Naive thymus-derived CD4-positive, alpha-beta T cell (primary cell): ENCODE measurements at regions not wholly inside any gene's neighbourhood (a gene's known extent, or its start where the extent isn't known, plus 50 kb on each side); places are given as distances from the start of the nearest gene placed in this dataset.
"Not testable (repeated sequence)": the region's sequence is repeated elsewhere in the genome, so short reads cannot be mapped to it uniquely, and the experiment has no call there.

Experiments
- ATAC-seq: fragments of 150-1000 bp; cut with Tn5 transposase; 2 replicates; pipeline ENCODE4 v1.10.0; 2021; ENCODE audit warnings: mild to moderate bottlenecking, moderate library complexity
- CTCF ChIA-PET: fragments of 350-600 bp; sonication (Branson Sonifier 250); formaldehyde crosslinking; loops from one replicate; lab custom pipeline; 2021; ENCODE audit warnings: antibody characterized with exemption; lab: Charles Lee
- POLR2A ChIA-PET: fragments of 350-600 bp; sonication (Branson Sonifier 250); formaldehyde crosslinking; loops from one replicate; lab custom pipeline; 2021; ENCODE audit warnings: antibody characterized with exemption, inconsistent platforms; lab: Charles Lee
- DNase-seq, 9 donors: peaks; one replicate each; pipeline versions ENCODE4 v3.0.0 to v3.0.0-alpha.2; 2020 to 2022; ENCODE audit warnings: mixed read lengths in 1 of 9
- H3K27ac ChIP-seq: one replicate; pipeline ENCODE4 v1.7.0; 2013; ENCODE audit warnings: mild to moderate bottlenecking, low read depth, low read length, moderate library complexity
- H3K27me3 ChIP-seq, 2 donors: one replicate each; pipeline ENCODE4 v1.7.0; 2013; ENCODE audit warnings: low read length in 2 of 2, mild to moderate bottlenecking in 2 of 2, moderate library complexity in 2 of 2; ENCODE audit not compliant: control insufficient read depth in 2 of 2, insufficient read depth in 2 of 2
- H3K36me3 ChIP-seq, 3 experiments: 1 replicate in 2 of 3; 2 replicates in 1 of 3; pipeline ENCODE4 v1.7.0; 2013; ENCODE audit warnings: low read length in 3 of 3, mild to moderate bottlenecking in 3 of 3, moderate library complexity in 1 of 3; ENCODE audit not compliant: insufficient read depth in 3 of 3, control insufficient read depth in 2 of 3
- H3K4me1 ChIP-seq, 2 donors: one replicate each; pipeline ENCODE4 v1.7.0; 2013; ENCODE audit warnings: low read length in 2 of 2, mild to moderate bottlenecking in 2 of 2, moderate library complexity in 1 of 2; ENCODE audit not compliant: control insufficient read depth in 2 of 2, insufficient read depth in 2 of 2
- H3K4me3 ChIP-seq: 2 replicates; pipeline ENCODE4 v1.7.0; 2013; ENCODE audit warnings: mild to moderate bottlenecking, low read length
- H3K9me3 ChIP-seq, 3 experiments: 1 replicate in 2 of 3; 2 replicates in 1 of 3; pipeline ENCODE4 v1.7.0; 2013; ENCODE audit warnings: low read length in 3 of 3; ENCODE audit not compliant: control insufficient read depth in 2 of 3
- H3K27ac Mint-ChIP-seq, 9 donors: one replicate each; pipeline ENCODE4 v1.8.0; 2020 to 2022; ENCODE audit warnings: mixed read lengths in 9 of 9, mild to moderate bottlenecking in 8 of 9, moderate library complexity in 5 of 9, inconsistent platforms in 2 of 9
- H3K27me3 Mint-ChIP-seq, 5 donors: one replicate each; pipeline ENCODE4 v1.8.0; 2021 to 2022; ENCODE audit warnings: mixed read lengths in 5 of 5, mild to moderate bottlenecking in 1 of 5
- H3K36me3 Mint-ChIP-seq, 5 donors: one replicate each; pipeline ENCODE4 v1.8.0; 2020 to 2022; ENCODE audit warnings: mixed read lengths in 5 of 5, mild to moderate bottlenecking in 3 of 5, inconsistent platforms in 1 of 5
- H3K4me1 Mint-ChIP-seq, 7 donors: one replicate each; pipeline ENCODE4 v1.8.0; 2020 to 2022; ENCODE audit warnings: mixed read lengths in 7 of 7, mild to moderate bottlenecking in 3 of 7, inconsistent platforms in 1 of 7
- H3K4me3 Mint-ChIP-seq, 10 donors: one replicate each; pipeline ENCODE4 v1.8.0; 2020 to 2022; ENCODE audit warnings: mild to moderate bottlenecking in 10 of 10, mixed read lengths in 10 of 10, moderate library complexity in 6 of 10, inconsistent platforms in 2 of 10
- H3K9me3 Mint-ChIP-seq, 11 donors: one replicate each; pipeline ENCODE4 v1.8.0; 2020 to 2022; ENCODE audit warnings: mixed read lengths in 11 of 11, mild to moderate bottlenecking in 4 of 11, inconsistent platforms in 1 of 11, moderate library complexity in 1 of 11
- intact Hi-C, 2 donors: fragments of 100-400 bp; cut with micrococcal nuclease; formaldehyde crosslinking; loops; one replicate each; pipeline ENCODE4 v1.15.1; 2023

GRCh38 chr5:63401436-63402046 is 560.7 kb downstream of the HTR1A start:
- Histone ChIP-seq H3K27me3 (no peaks in the 10 kb centered on the region), H3K36me3 (no peaks in the 10 kb centered on the region), H3K27ac (no peak overlapping the region), H3K9me3 (no peaks in the 10 kb centered on the region), H3K4me1 (no peaks in the 10 kb centered on the region), H3K4me3 (no peak overlapping the region)
- ChIA-PET CTCF (no interaction called here), POLR2A (no interaction called here)
- no peak overlapping the region for H3K4me3 Mint-ChIP-seq
- H3K27me3 Mint-ChIP-seq = no peaks in the 10 kb centered on the region
- H3K4me1 Mint-ChIP-seq = no peaks in the 10 kb centered on the region
- no peaks in the 10 kb centered on the region for H3K36me3 Mint-ChIP-seq
- no peak overlapping the region for H3K27ac Mint-ChIP-seq
- peaks cover 0 to 11% (median 0%) of the 10 kb centered on the region in 11 donors for H3K9me3 Mint-ChIP-seq
- DNase-seq (peak in 1 of 9 donors; percentile 21), ATAC-seq (no peak)
- intact Hi-C loops = loop anchor here in 1 of 2 donors (10.0 kb wide), 1 partner anchor 1383 kb away; no protein-coding TSS in a partner anchor

DNA sequence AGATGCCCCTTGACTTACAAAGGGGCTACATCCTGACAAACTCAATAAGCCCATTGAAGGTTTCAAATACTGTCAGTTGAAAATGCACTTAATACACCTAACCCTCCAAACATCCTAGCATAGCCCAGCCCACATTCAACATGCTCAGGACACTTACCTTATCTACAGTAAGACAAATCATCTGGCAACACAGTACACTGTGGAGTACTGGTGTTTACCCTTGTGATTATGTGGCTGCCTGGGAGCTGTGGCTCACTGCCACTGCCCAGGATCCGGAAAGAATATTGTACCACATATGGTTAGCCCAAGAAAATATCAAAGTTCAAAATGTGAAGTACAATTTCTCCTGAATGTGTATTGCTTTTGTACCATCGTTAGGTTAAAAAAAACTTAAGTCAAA is 562.2 kb downstream of the HTR1A start:
- ATAC-seq = no peak
- H3K4me1 Mint-ChIP-seq = no peaks in the 10 kb centered on the region
- intact Hi-C loops = loop anchor here in 1 of 2 donors (10.0 kb wide), 1 partner anchor 1385 kb away; no protein-coding TSS in a partner anchor
- H3K27me3 ChIP-seq = no peaks in the 10 kb centered on the region
- ChIA-PET CTCF (no interaction called here), POLR2A (no interaction called here)
- no peaks in the 10 kb centered on the region for H3K4me1 ChIP-seq
- no peak overlapping the region for H3K4me3 Mint-ChIP-seq
- H3K9me3 ChIP-seq = no peaks in the 10 kb centered on the region
- DNase-seq = no peak
- H3K36me3 ChIP-seq = no peaks in the 10 kb centered on the region
- no peaks in the 10 kb centered on the region for H3K36me3 Mint-ChIP-seq
- H3K27ac Mint-ChIP-seq = no peak overlapping the region
- H3K27ac ChIP-seq = no peak overlapping the region
- H3K27me3 Mint-ChIP-seq = no peaks in the 10 kb centered on the region
- no peak overlapping the region for H3K4me3 ChIP-seq
- H3K9me3 Mint-ChIP-seq = peaks cover 0 to 11% (median 0%) of the 10 kb centered on the region in 11 donors

GRCh38 chr5:63398346-63398745 is 563.9 kb downstream of the HTR1A start:
- no peak overlapping the region for H3K27ac Mint-ChIP-seq
- no peaks in the 10 kb centered on the region for H3K27me3 Mint-ChIP-seq
- H3K36me3 ChIP-seq = no peaks in the 10 kb centered on the region
- H3K27me3 ChIP-seq = no peaks in the 10 kb centered on the region
- H3K4me3 ChIP-seq = no peak overlapping the region
- H3K9me3 ChIP-seq = no peaks in the 10 kb centered on the region
- H3K9me3 Mint-ChIP-seq = peaks cover 0 to 11% (median 0%) of the 10 kb centered on the region in 11 donors
- H3K4me1 ChIP-seq = no peaks in the 10 kb centered on the region
- H3K36me3 Mint-ChIP-seq = no peaks in the 10 kb centered on the region
- ATAC-seq (no peak), DNase-seq (no peak)
- H3K4me1 Mint-ChIP-seq = no peaks in the 10 kb centered on the region
- ChIA-PET CTCF (no interaction called here), POLR2A (no interaction called here)
- H3K4me3 Mint-ChIP-seq = no peak overlapping the region
- intact Hi-C loops = no loop called here
- no peak overlapping the region for H3K27ac ChIP-seq

DNA sequence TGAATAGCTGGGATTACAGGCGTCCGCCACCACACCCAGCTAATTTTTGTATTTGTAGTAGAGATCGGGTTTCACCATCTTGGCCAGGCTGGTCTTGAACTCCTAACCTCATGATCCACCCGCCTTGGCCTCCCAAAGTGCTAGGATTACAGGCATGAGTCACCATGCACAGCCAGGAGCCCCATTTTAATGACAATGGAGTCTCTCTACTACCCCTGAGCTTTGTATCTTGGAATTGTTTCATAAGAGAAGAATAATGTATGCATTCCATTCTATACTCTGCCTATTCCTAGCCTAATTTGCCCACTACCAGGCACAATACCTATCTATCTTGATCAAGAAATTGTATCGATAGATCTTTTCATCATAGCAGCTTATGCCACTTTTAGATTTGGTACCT is 574.1 kb downstream of the HTR1A start:
- DNase-seq, H3K4me3 Mint-ChIP-seq, ATAC-seq, intact Hi-C loops, H3K27ac Mint-ChIP-seq, H3K9me3 Mint-ChIP-seq, H3K36me3 ChIP-seq, H3K4me3 ChIP-seq, H3K27ac ChIP-seq, H3K9me3 ChIP-seq, H3K27me3 ChIP-seq, H3K36me3 Mint-ChIP-seq, H3K27me3 Mint-ChIP-seq, H3K4me1 ChIP-seq, CTCF ChIA-PET, POLR2A ChIA-PET, H3K4me1 Mint-ChIP-seq: not testable (repeated sequence)

- Mint-ChIP-seq H3K9me3 (peaks cover 5 to 30% (median 10%) of the 10 kb centered on the region in 11 donors), H3K4me3 (no peak overlapping the region), H3K27ac (no peak overlapping the region), H3K36me3 (no peaks in the 10 kb centered on the region), H3K27me3 (no peaks in the 10 kb centered on the region), H3K4me1 (no peaks in the 10 kb centered on the region)
- H3K4me3 ChIP-seq = no peak overlapping the region
- ChIA-PET CTCF (no interaction called here), POLR2A (no interaction called here)
- no peaks in the 10 kb centered on the region for H3K9me3 ChIP-seq
- no peaks in the 10 kb centered on the region for H3K4me1 ChIP-seq
- DNase-seq = no peak
- no peak for ATAC-seq
- no peaks in the 10 kb centered on the region for H3K27me3 ChIP-seq
- no peaks in the 10 kb centered on the region for H3K36me3 ChIP-seq
- intact Hi-C loops = no loop called here
- H3K27ac ChIP-seq = no peak overlapping the region
Observed at GRCh38 chr5:63375851-63376250, 586.4 kb downstream of the HTR1A start.

DNA sequence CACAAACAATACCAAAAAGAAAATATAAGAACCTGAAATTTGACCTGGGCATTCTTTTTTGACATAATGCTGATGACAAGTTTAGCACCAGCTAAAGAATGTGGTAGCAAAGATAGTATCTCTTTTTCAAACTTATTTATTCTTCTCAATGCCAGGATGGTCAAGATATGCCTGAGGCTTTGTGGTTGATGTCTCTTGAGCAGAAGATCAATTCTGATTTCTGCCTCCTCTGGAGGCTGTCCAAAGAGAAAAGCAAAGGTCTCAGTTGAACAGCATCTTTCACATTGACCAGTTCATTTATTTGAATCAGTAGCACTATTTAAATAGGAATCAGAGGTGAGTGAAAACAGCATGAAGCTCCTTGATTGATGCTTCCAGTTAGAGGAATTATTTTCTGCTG is 588.2 kb downstream of the HTR1A start:
- ATAC-seq = no peak

DNA sequence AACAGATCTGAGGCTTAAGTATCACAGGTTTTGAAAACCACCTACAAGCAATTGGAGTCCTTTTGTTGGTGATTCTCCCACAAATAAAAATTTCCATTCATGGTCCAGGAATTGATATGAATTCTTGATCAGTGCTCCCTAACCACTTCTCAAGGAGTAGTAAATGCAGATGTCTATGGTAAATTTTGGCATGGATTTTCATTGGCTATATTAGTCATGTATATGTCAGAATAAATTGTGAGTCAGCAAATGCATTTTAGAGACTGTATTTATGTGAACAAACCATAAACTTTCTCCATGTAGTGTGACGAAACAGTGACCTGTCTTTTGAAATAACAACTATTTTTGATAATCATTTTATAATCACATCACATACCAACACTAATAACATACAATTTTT is 611.1 kb downstream of the HTR1A start:
- Mint-ChIP-seq H3K27me3 (no peaks in the 10 kb centered on the region), H3K4me3 (no peak overlapping the region), H3K36me3 (no peaks in the 10 kb centered on the region), H3K4me1 (no peaks in the 10 kb centered on the region), H3K9me3 (peaks cover 0 to 13% (median 0%) of the 10 kb centered on the region in 11 donors), H3K27ac (no peak overlapping the region)
- POLR2A ChIA-PET = no interaction called here
- Histone ChIP-seq H3K4me1 (no peaks in the 10 kb centered on the region), H3K4me3 (no peak overlapping the region), H3K9me3 (no peaks in the 10 kb centered on the region), H3K27ac (no peak overlapping the region), H3K36me3 (no peaks in the 10 kb centered on the region), H3K27me3 (no peaks in the 10 kb centered on the region)
- ATAC-seq (no peak), DNase-seq (no peak)
- intact Hi-C loops = no loop called here
- CTCF ChIA-PET = no interaction called here

More for the DNA sequence above, 588.2 kb downstream of the HTR1A start:
- Histone ChIP-seq H3K27ac (no peak overlapping the region), H3K27me3 (no peaks in the 10 kb centered on the region), H3K9me3 (no peaks in the 10 kb centered on the region), H3K36me3 (no peaks in the 10 kb centered on the region), H3K4me3 (no peak overlapping the region), H3K4me1 (no peaks in the 10 kb centered on the region)
- peaks cover 2 to 29% (median 9%) of the 10 kb centered on the region in 11 donors for H3K9me3 Mint-ChIP-seq
- CTCF ChIA-PET = no interaction called here
- POLR2A ChIA-PET = no interaction called here
- no peak overlapping the region for H3K27ac Mint-ChIP-seq
- no peak overlapping the region for H3K4me3 Mint-ChIP-seq
- no peak for DNase-seq
- H3K27me3 Mint-ChIP-seq = no peaks in the 10 kb centered on the region
- H3K36me3 Mint-ChIP-seq = no peaks in the 10 kb centered on the region
- intact Hi-C loops = no loop called here
- H3K4me1 Mint-ChIP-seq = no peaks in the 10 kb centered on the region
